Stomach (tissue), 4 donors: ENCODE measurements at regions not wholly inside any gene's neighbourhood (a gene's known extent, or its start where the extent isn't known, plus 50 kb on each side); places are given as distances from the start of the nearest gene placed in this dataset.

Experiments used
- CTCF ChIP-seq, 7 experiments: fragments of 450-650 bp in 4 of 7; fragments of 200-600 bp in 3 of 7; sonication (generic) in 3 of 7; IDR thresholded peaks; one replicate each; pipeline ENCODE4 v1.5.1; 2016 to 2019; ENCODE audit warnings: antibody characterized with exemption in 7 of 7, control low read depth in 2 of 7, mild to moderate bottlenecking in 1 of 7
- POLR2A ChIP-seq, 4 donors: fragments of 450-650 bp; IDR thresholded peaks; one replicate each; pipeline ENCODE4 v1.6.1; 2016; ENCODE audit warnings: antibody characterized with exemption in 4 of 4, control low read depth in 2 of 4, mild to moderate bottlenecking in 1 of 4, moderate library complexity in 1 of 4
- POLR2AphosphoS5 ChIP-seq, 3 donors: sonication (generic); formaldehyde crosslinking; IDR thresholded peaks; one replicate each; pipeline ENCODE4 v1.6.1; 2016; ENCODE audit warnings: antibody characterized with exemption in 3 of 3

- TF ChIP-seq CTCF (IDR thresholded peaks at IDR 0.05), result no peak
- TF ChIP-seq POLR2A (IDR thresholded peaks at IDR 0.05), result no peak
- TF ChIP-seq POLR2AphosphoS5 (IDR thresholded peaks at IDR 0.05), result no peak
Measured at GRCh38 chr2:167787021-167787420, 460.4 kb downstream of the STK39 start.
